ENCODE measurements at regions not wholly inside any gene's neighbourhood (a gene's known extent, or its start where the extent isn't known, plus 50 kb on each side); places are given as distances from the start of the nearest gene placed in this dataset.

GRCh38 chr1:24993871-24994580, 64.0 kb upstream of the RUNX3 start:
- no peak for DNase-seq
- no peak overlapping the region for H3K4me3 ChIP-seq (ENCODE audit: low read depth, low read length)
- H3K4me1 ChIP-seq: no peaks in the 10 kb centered on the region
- no peak for TF ChIP-seq CTCF (IDR thresholded peaks at IDR 0.05; ENCODE audit: low read depth, low read length)
- H3K9me3 ChIP-seq: no peaks in the 10 kb centered on the region
- H3K36me3 ChIP-seq: no peaks in the 10 kb centered on the region
- no peaks in the 10 kb centered on the region for H3K27me3 ChIP-seq

GRCh38 chr1:24992761-24993211, 62.7 kb upstream of the RUNX3 start:
- TF ChIP-seq CTCF (IDR thresholded peaks at IDR 0.05; ENCODE audit: low read depth, low read length): no peak

GRCh38 chr1:24992124-24992760, 62.2 kb upstream of the RUNX3 start:
- H3K9me3 ChIP-seq: no peaks in the 10 kb centered on the region
- no peaks in the 10 kb centered on the region for H3K36me3 ChIP-seq
- H3K27me3 ChIP-seq: no peaks in the 10 kb centered on the region
- TF ChIP-seq CTCF (IDR thresholded peaks at IDR 0.05; ENCODE audit: low read depth, low read length): no peak
- H3K4me3 ChIP-seq (ENCODE audit: low read depth, low read length): no peak overlapping the region
- no peak for DNase-seq
- H3K4me1 ChIP-seq: no peaks in the 10 kb centered on the region

More at GRCh38 chr1:24992761-24993211, 62.7 kb upstream of the RUNX3 start:
- Histone ChIP-seq H3K4me3 (ENCODE audit: low read depth, low read length) (no peak overlapping the region), H3K9me3 (no peaks in the 10 kb centered on the region), H3K4me1 (no peaks in the 10 kb centered on the region), H3K36me3 (no peaks in the 10 kb centered on the region), H3K27me3 (no peaks in the 10 kb centered on the region)
- DNase-seq: no peak

GRCh38 chr1:24991697-24992096, 61.6 kb upstream of the RUNX3 start:
- no peak for DNase-seq
- Histone ChIP-seq H3K36me3 (no peaks in the 10 kb centered on the region), H3K27me3 (no peaks in the 10 kb centered on the region), H3K4me1 (no peaks in the 10 kb centered on the region), H3K4me3 (ENCODE audit: low read depth, low read length) (no peak overlapping the region), H3K9me3 (no peaks in the 10 kb centered on the region)
- TF ChIP-seq CTCF (IDR thresholded peaks at IDR 0.05; ENCODE audit: low read depth, low read length): no peak

GRCh38 chr1:24990779-24991641, 60.9 kb upstream of the RUNX3 start:
- no peaks in the 10 kb centered on the region for H3K27me3 ChIP-seq
- no peaks in the 10 kb centered on the region for H3K4me1 ChIP-seq
- H3K36me3 ChIP-seq: no peaks in the 10 kb centered on the region
- TF ChIP-seq CTCF (IDR thresholded peaks at IDR 0.05; ENCODE audit: low read depth, low read length): no peak
- no peak overlapping the region for H3K4me3 ChIP-seq (ENCODE audit: low read depth, low read length)
- H3K9me3 ChIP-seq: no peaks in the 10 kb centered on the region
- no peak for DNase-seq

All from BE2C (cell line).